Tibial nerve (tissue), 4 donors: ENCODE measurements at regions not wholly inside any gene's neighbourhood (a gene's known extent, or its start where the extent isn't known, plus 50 kb on each side); places are given as distances from the start of the nearest gene placed in this dataset.

Source experiments
- EP300 ChIP-seq, 2 donors: sonication (generic); formaldehyde crosslinking; IDR thresholded peaks; one replicate each; pipeline ENCODE4 v1.6.1; 2017; ENCODE audit warnings: antibody characterized with exemption in 2 of 2, mild to moderate bottlenecking in 1 of 2
- POLR2A ChIP-seq, 2 donors: fragments of 450-650 bp; IDR thresholded peaks; one replicate each; pipeline ENCODE4 v1.6.1; 2017; ENCODE audit warnings: antibody characterized with exemption in 2 of 2, mild to moderate bottlenecking in 2 of 2, moderate library complexity in 2 of 2
- TF ChIP-seq, protein P1 (sequence below), 5 experiments: fragments of 200-600 bp in 3 of 5; fragments of 450-650 bp in 2 of 5; sonication (generic) in 3 of 5; IDR thresholded peaks; one replicate each; pipeline ENCODE4 v1.5.1; 2016 to 2019; ENCODE audit warnings: antibody characterized with exemption in 5 of 5, mild to moderate bottlenecking in 3 of 5, moderate library complexity in 2 of 5

DNA sequence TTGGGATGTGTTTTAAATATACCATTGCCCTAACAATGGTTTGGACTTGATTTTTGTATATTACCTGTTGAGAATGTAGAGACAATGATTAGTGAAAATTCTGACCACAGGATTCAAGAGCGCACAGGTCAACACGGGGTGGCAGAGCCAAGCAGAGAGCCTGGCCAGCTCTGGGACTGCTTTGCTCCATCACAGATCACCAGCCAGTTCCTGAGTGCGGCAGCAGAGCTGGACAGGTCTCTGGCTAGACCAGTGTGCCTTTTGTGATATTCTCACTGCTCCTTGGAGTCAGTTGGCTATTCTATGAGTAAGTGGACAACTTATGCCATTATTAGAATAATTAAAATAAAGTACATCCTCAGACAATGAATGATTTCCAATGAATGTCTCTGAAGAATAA is 351.2 kb upstream of the ATP10A start:
- TF ChIP-seq, protein P1, sequence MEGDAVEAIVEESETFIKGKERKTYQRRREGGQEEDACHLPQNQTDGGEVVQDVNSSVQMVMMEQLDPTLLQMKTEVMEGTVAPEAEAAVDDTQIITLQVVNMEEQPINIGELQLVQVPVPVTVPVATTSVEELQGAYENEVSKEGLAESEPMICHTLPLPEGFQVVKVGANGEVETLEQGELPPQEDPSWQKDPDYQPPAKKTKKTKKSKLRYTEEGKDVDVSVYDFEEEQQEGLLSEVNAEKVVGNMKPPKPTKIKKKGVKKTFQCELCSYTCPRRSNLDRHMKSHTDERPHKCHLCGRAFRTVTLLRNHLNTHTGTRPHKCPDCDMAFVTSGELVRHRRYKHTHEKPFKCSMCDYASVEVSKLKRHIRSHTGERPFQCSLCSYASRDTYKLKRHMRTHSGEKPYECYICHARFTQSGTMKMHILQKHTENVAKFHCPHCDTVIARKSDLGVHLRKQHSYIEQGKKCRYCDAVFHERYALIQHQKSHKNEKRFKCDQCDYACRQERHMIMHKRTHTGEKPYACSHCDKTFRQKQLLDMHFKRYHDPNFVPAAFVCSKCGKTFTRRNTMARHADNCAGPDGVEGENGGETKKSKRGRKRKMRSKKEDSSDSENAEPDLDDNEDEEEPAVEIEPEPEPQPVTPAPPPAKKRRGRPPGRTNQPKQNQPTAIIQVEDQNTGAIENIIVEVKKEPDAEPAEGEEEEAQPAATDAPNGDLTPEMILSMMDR (IDR thresholded peaks at IDR 0.05): no peak
- TF ChIP-seq POLR2A (IDR thresholded peaks at IDR 0.05): no peak
- TF ChIP-seq EP300 (IDR thresholded peaks at IDR 0.05): no peak
